GM12875 (cell line): ENCODE measurements at regions not wholly inside any gene's neighbourhood (a gene's known extent, or its start where the extent isn't known, plus 50 kb on each side); places are given as distances from the start of the nearest gene placed in this dataset.
"Not testable (repeated sequence)": the region's sequence is repeated elsewhere in the genome, so short reads cannot be mapped to it uniquely, and the experiment has no call there.

ENCODE experiments used
- H3K4me3 ChIP-seq: one replicate; pipeline ENCODE4 v1.5.1; 2011; ENCODE audit warnings: low read depth, low read length, control low read depth
- TF ChIP-seq, protein P1 (sequence below): IDR thresholded peaks from 2 replicates; pipeline ENCODE4 v1.5.1; 2011; ENCODE audit warnings: low read depth, mild to moderate bottlenecking, control low read depth, inconsistent platforms, low read length, moderate library complexity, borderline replicate concordance; ENCODE audit not compliant: insufficient read depth

- TF ChIP-seq, protein P1, sequence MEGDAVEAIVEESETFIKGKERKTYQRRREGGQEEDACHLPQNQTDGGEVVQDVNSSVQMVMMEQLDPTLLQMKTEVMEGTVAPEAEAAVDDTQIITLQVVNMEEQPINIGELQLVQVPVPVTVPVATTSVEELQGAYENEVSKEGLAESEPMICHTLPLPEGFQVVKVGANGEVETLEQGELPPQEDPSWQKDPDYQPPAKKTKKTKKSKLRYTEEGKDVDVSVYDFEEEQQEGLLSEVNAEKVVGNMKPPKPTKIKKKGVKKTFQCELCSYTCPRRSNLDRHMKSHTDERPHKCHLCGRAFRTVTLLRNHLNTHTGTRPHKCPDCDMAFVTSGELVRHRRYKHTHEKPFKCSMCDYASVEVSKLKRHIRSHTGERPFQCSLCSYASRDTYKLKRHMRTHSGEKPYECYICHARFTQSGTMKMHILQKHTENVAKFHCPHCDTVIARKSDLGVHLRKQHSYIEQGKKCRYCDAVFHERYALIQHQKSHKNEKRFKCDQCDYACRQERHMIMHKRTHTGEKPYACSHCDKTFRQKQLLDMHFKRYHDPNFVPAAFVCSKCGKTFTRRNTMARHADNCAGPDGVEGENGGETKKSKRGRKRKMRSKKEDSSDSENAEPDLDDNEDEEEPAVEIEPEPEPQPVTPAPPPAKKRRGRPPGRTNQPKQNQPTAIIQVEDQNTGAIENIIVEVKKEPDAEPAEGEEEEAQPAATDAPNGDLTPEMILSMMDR = no peak
- H3K4me3 ChIP-seq = no peak overlapping the region
Observed at GRCh38 chr6:44039191-44039719, 88.0 kb downstream of the MRPL14 start.

- TF ChIP-seq, protein P1 = no peak
- H3K4me3 ChIP-seq = no peak overlapping the region
Observed at GRCh38 chr6:44038543-44039065, 88.6 kb downstream of the MRPL14 start.

DNA sequence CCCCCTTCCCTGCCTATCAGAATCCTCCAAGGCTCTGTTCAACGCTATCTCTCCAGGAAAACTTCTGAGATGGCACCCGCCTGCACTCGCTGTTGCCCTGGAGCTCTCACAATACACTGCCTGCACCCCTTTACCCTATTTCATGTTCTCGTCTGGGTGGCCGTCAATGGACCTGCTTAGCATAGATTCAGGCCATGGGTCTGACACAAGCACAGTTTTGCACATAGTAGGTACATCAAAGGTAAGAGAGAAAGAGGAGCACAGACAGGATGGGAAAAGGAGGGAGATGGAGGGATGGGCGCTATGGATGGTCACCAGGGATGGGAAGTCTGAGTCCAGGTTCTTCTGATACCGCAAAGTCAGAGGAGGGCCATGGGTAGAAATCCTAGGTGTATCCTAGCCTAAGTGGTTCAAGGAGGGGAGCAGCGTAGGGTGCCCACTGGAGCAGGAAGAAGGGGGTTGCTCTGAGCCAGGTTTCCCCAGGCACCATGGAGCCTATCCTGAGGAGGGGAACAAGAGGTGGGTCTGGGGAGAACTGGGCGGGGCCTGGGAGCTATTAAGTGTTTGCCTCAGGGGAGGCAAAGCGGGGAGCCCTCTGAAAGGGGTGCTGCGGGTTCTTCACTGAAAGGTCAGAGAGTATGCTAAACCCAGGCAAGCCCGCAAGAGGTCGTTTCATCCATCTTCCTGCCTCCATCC lies 89.3 kb downstream of the MRPL14 start:
- TF ChIP-seq, protein P1 = no peak
- H3K4me3 ChIP-seq = no peak overlapping the region

- H3K4me3 ChIP-seq = not testable (repeated sequence)
Observed at GRCh38 chr6:44037276-44037675, 90.0 kb downstream of the MRPL14 start.

GRCh38 chr6:44036699-44037101 lies 90.6 kb downstream of the MRPL14 start:
- TF ChIP-seq, protein P1 = no peak
- H3K4me3 ChIP-seq = no peak overlapping the region

- TF ChIP-seq, protein P1 = no peak
- no peak overlapping the region for H3K4me3 ChIP-seq
Observed at GRCh38 chr6:44036196-44036595, 91.1 kb downstream of the MRPL14 start.

- TF ChIP-seq, protein P1 = no peak
- no peak overlapping the region for H3K4me3 ChIP-seq
Observed at GRCh38 chr6:44035621-44036020, 91.6 kb downstream of the MRPL14 start.
